Astrocyte (in vitro differentiated cells and primary cell): ENCODE measurements at regions not wholly inside any gene's neighbourhood (a gene's known extent, or its start where the extent isn't known, plus 50 kb on each side); places are given as distances from the start of the nearest gene placed in this dataset.

Source experiments
- EZH2 ChIP-seq: IDR thresholded peaks from 2 replicates; pipeline ENCODE4 v1.6.1; 2012; ENCODE audit warnings: mild to moderate bottlenecking, low read length, inconsistent platforms; ENCODE audit not compliant: insufficient read depth
- TF ChIP-seq, protein P1 (sequence below): IDR thresholded peaks from 2 replicates; pipeline ENCODE4 v1.5.1; 2011; ENCODE audit warnings: low read depth, mild to moderate bottlenecking, inconsistent platforms, low read length, moderate library complexity; ENCODE audit not compliant: insufficient read depth

DNA sequence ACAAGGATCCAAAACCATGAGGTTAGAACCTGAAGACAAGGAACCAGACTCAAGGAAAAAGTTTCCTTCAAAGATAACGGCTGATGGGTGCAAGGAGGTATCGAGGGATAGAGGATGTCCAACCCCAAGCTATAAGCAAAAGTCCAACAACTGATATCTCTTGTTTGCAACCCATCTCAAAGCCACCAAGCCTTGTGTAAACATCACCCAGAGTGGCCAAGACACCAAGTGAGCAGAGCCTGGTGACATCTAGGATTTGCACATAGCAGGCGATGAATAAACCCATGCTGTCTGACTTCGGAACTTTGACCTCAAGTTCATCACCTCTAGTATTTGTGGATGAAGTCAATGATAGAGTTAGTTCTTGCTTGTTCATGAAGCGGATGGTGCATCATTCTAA lies 180.7 kb downstream of the ETS2 start:
- TF ChIP-seq, protein P1, sequence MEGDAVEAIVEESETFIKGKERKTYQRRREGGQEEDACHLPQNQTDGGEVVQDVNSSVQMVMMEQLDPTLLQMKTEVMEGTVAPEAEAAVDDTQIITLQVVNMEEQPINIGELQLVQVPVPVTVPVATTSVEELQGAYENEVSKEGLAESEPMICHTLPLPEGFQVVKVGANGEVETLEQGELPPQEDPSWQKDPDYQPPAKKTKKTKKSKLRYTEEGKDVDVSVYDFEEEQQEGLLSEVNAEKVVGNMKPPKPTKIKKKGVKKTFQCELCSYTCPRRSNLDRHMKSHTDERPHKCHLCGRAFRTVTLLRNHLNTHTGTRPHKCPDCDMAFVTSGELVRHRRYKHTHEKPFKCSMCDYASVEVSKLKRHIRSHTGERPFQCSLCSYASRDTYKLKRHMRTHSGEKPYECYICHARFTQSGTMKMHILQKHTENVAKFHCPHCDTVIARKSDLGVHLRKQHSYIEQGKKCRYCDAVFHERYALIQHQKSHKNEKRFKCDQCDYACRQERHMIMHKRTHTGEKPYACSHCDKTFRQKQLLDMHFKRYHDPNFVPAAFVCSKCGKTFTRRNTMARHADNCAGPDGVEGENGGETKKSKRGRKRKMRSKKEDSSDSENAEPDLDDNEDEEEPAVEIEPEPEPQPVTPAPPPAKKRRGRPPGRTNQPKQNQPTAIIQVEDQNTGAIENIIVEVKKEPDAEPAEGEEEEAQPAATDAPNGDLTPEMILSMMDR = no peak
- no peak for TF ChIP-seq EZH2
